ENCODE measurements at regions not wholly inside any gene's neighbourhood (a gene's known extent, or its start where the extent isn't known, plus 50 kb on each side); places are given as distances from the start of the nearest gene placed in this dataset.
"Not testable (repeated sequence)": the region's sequence is repeated elsewhere in the genome, so short reads cannot be mapped to it uniquely, and the experiment has no call there.

DNA sequence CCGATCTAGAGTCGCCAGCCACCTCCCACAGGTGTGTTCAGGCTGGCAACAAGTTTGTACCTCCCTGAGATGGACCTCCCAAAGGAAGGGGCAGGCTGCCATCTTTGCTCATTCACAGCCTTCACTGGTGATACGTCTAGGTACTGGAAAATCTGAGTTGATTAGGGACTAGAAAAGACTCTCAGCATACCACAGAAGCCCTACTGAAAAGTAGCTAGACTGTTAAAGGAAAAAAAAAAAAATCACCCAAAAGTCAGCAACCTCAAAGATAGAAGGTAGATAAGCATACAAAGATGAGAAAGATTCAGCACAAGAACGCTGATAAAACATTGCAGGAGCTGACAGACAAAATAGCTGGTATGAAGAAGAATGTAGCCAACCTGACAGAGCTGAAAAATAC lies 128.6 kb upstream of the WDR75 start:
- Mint-ChIP-seq H3K36me3 (ENCODE audit: low read depth) (no peaks in the 10 kb centered on the region), H3K4me1 (ENCODE audit: low read depth) (peaks cover 51% of the 10 kb centered on the region), H3K9me3 (peaks cover 10% of the 10 kb centered on the region), H3K27ac (peak overlapping the region; percentile 64), H3K4me3 (peak overlapping the region; percentile 22), H3K27me3 (no peaks in the 10 kb centered on the region)

DNA sequence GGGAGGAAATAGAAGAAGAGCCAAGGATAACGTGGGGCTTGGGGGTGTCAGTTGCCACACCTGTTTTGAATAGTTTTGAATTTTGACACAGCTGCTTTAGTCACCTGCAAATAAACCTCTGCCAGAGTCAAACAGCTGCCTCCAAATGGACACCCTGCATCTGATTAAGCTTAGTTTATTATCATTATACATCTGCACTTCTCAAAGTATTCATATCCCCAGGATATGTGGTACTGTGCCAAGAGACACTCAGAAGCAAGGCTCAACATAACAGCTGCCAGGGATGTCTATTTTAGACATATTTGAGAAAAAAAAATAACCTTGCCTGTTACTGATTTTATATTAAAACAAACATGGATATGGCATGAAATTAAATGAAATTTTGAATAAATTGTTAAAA lies 122.5 kb upstream of the WDR75 start:
- no peaks in the 10 kb centered on the region for H3K27me3 Mint-ChIP-seq
- H3K9me3 Mint-ChIP-seq: peaks cover 12% of the 10 kb centered on the region
- H3K4me1 Mint-ChIP-seq (ENCODE audit: low read depth): peaks cover 7% of the 10 kb centered on the region
- H3K36me3 Mint-ChIP-seq (ENCODE audit: low read depth): peaks cover 15% of the 10 kb centered on the region
- H3K27ac Mint-ChIP-seq: no peak overlapping the region
- no peak overlapping the region for H3K4me3 Mint-ChIP-seq

DNA sequence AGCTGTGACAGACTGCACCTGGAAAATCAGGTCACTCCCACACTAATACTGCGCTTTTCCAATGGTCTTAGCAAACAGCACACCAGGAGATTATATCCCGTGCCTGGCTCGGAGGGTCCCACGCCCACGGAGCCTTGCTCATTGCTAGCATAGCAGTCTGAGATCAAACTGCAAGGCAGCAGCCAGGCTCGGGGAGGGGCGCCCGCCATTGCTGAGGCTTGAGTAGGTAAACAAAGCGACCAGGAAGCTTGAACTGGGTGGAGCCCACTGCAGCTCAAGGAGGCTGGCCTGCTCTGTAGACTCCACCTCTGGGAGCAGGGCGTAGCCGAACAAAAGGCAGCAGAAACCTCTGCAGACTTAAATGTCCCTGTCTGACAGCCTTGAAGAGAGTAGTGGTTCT lies 121.8 kb upstream of the WDR75 start:
- H3K4me1 Mint-ChIP-seq (ENCODE audit: low read depth); H3K27ac Mint-ChIP-seq; H3K4me3 Mint-ChIP-seq; H3K27me3 Mint-ChIP-seq: not testable (repeated sequence)
- peaks cover 12% of the 10 kb centered on the region for H3K9me3 Mint-ChIP-seq
- peaks cover 15% of the 10 kb centered on the region for H3K36me3 Mint-ChIP-seq (ENCODE audit: low read depth)

DNA sequence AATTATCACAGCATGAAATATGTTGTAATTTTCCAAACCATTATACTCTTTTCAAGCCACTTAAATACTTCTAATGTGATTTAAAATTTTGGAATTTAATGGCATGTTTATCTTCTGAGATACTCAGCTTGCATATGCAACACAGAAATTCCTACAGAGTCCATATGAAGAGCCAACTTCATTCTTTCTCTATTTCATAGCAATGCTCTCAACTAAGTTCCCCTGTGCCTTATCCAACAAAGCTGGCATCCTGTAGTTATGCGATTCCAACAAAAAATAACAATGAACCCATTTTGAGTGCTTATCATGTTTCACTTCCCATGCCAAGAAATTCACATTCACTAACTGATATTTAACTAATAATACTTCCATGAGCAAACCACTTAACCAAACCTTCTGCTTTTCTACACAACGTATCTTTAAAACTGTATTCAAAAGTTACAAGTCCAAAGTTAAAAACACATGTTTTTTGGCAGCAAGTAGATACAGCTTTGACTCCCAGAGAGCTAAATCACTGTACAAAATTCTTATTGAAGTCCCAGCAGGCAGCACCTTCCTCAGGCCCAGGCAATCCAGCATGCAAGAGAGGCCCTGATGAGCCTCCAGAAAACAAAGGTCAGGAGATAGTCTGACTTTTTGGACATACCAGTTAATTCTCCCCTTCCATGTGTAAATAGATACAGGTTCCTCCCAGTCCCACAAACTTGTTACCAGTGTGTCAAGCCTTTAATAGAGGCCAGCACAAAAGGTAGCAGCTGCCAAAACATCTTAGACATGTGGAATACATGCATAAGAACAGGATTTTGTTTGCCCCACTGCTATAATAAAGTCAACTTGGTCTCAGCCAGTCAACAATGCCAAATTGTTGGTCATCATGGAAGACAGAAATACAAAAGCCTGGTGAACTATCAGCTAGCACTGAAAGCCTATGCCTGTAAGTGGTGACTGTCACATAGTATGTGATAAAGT lies 113.1 kb upstream of the WDR75 start:
- no peak overlapping the region for H3K27ac Mint-ChIP-seq
- no peak overlapping the region for H3K4me3 Mint-ChIP-seq
- no peaks in the 10 kb centered on the region for H3K36me3 Mint-ChIP-seq (ENCODE audit: low read depth)
- peaks cover 10% of the 10 kb centered on the region for H3K9me3 Mint-ChIP-seq
- no peaks in the 10 kb centered on the region for H3K27me3 Mint-ChIP-seq
- H3K4me1 Mint-ChIP-seq (ENCODE audit: low read depth): peaks cover 8% of the 10 kb centered on the region

DNA sequence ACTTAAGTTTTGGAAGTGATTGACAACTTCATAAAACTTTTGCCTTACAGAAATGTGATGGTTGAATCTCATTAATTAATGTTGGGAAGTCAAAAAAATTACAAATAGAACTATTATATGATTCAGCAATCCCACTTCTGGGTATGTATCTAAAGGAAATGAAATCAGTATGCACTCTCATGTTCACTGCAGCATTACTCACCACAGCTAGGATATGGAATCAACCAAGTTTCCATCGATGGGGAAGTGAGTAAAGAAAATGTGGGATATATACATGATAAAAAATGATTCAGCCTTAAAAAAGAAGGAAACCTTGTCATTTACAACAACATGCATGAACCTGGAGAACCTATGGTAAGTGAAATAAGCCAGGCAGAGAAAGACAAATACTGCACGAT lies 112.4 kb upstream of the WDR75 start:
- Mint-ChIP-seq H3K27me3 (no peaks in the 10 kb centered on the region), H3K4me1 (ENCODE audit: low read depth) (peaks cover 11% of the 10 kb centered on the region), H3K4me3 (no peak overlapping the region), H3K36me3 (ENCODE audit: low read depth) (no peaks in the 10 kb centered on the region), H3K9me3 (peaks cover 10% of the 10 kb centered on the region), H3K27ac (no peak overlapping the region)

DNA sequence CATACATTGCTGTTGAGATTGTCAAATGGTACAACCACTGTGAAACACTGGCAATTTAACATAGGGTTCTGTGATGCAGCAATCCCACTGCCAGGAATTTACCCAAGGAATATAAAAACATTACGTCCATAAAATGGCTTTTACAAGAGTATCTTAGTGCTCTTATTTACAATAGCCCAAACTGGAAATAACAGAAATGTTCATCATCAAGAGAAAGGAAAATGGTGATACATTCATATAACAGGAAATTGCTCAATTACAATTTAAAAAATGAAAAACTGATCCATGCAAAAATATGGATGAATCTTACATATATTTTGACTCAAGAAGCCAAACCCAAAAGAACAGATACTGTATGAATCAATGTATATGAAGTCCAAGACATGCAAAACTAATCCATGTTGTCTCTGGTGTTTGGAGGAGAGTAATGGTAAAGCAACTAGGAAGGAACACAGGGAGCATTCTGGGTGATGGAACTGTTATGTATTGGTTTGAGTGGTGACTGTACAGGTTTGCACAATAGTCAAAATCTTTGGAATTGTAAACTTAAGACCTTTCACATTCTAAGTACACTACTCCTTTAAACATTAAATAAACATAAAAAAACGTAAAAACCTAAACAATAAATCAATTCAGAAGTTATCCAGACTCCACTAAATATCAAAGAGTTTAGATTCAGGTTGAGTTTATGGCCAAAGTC lies 104.8 kb upstream of the WDR75 start:
- no peak overlapping the region for H3K4me3 Mint-ChIP-seq
- no peaks in the 10 kb centered on the region for H3K27me3 Mint-ChIP-seq
- peaks cover 3% of the 10 kb centered on the region for H3K4me1 Mint-ChIP-seq (ENCODE audit: low read depth)
- H3K9me3 Mint-ChIP-seq: peaks cover 21% of the 10 kb centered on the region
- H3K36me3 Mint-ChIP-seq (ENCODE audit: low read depth): peaks cover 9% of the 10 kb centered on the region
- H3K27ac Mint-ChIP-seq: no peak overlapping the region

DNA sequence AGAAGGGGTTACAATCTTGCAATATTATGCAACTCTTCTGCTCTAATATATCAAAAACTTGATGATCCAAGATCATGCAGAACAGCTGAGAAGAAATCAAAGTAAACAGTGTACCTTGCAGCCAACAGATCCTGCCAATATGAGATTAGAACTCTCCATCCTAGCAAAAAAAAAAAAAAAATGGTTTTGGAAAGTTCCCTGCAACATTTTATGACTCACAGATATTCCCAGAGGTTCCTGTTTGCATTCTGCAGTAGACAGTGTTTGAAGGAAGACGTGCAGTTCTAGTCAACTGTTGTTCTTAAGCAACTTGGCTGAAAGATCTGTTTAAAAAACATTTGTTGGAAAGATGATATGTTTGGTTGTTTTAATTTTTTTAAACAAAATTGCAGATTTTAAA lies 103.6 kb upstream of the WDR75 start:
- H3K27me3 Mint-ChIP-seq: no peaks in the 10 kb centered on the region
- H3K4me1 Mint-ChIP-seq (ENCODE audit: low read depth): peaks cover 3% of the 10 kb centered on the region
- H3K27ac Mint-ChIP-seq: no peak overlapping the region
- peaks cover 9% of the 10 kb centered on the region for H3K36me3 Mint-ChIP-seq (ENCODE audit: low read depth)
- no peak overlapping the region for H3K4me3 Mint-ChIP-seq
- H3K9me3 Mint-ChIP-seq: peaks cover 13% of the 10 kb centered on the region

DNA sequence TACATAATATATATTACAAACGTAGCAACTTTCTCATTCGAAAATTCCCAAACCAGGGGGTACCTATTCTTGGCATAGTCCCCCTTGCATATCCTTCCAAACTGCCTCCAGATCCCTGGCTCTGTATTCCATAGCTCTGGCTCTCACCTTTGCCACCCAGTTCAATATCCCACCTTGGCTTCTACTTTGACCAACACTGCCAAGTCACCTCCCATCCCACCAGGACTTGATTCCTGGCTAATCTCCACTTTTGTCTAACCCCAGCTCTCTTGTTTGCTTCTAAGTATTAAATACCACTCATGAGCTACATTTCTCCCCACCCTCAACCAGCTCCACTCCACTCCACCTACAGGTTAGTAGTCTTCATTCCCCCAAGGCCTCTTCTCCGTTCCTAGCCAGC lies 103.2 kb upstream of the WDR75 start:
- H3K27ac Mint-ChIP-seq: no peak overlapping the region
- peaks cover 3% of the 10 kb centered on the region for H3K4me1 Mint-ChIP-seq (ENCODE audit: low read depth)
- peaks cover 11% of the 10 kb centered on the region for H3K9me3 Mint-ChIP-seq
- H3K27me3 Mint-ChIP-seq: no peaks in the 10 kb centered on the region
- peaks cover 9% of the 10 kb centered on the region for H3K36me3 Mint-ChIP-seq (ENCODE audit: low read depth)
- no peak overlapping the region for H3K4me3 Mint-ChIP-seq

DNA sequence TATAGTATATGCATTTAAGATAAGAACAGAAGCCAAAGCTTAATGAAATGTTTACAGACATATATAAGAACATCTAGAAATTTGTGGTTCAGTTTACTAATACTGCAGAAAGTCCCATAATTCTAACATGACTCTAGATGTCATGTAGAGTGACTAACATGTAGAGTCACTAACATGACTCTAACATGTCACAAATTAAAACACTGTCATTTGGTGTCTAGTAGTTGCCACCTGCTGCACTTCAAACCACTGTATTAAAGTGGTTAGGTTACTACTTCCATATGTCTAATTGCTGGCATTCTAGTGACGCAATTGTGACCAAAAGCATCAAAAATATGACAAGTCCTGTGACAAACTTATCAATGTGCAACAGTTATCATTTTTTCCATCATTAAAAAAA lies 100.2 kb upstream of the WDR75 start:
- Mint-ChIP-seq H3K4me3 (no peak overlapping the region), H3K36me3 (ENCODE audit: low read depth) (peaks cover 13% of the 10 kb centered on the region), H3K27me3 (no peaks in the 10 kb centered on the region), H3K4me1 (ENCODE audit: low read depth) (no peaks in the 10 kb centered on the region), H3K9me3 (peaks cover 19% of the 10 kb centered on the region), H3K27ac (no peak overlapping the region)

DNA sequence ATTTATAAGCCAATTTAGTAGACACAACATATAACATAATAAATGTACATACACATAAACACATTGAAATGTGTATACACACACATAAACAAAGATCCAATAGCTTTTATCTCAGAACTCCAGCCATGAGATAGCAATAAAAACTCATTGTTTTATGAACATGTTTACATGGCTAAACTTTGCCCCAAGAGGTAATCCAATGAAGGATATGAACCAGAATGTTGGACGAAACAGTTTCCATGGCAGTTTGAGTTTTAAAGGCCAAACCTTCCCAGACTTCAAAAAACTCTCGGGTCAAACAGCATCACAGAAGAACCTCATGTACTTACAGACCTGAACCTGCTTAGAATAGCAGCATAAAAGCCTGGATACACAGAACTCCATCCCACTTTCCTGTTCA lies 97.2 kb upstream of the WDR75 start:
- H3K4me3 Mint-ChIP-seq: no peak overlapping the region
- H3K27me3 Mint-ChIP-seq: no peaks in the 10 kb centered on the region
- no peak overlapping the region for H3K27ac Mint-ChIP-seq
- peaks cover 11% of the 10 kb centered on the region for H3K9me3 Mint-ChIP-seq
- H3K36me3 Mint-ChIP-seq (ENCODE audit: low read depth): peaks cover 9% of the 10 kb centered on the region
- peaks cover 21% of the 10 kb centered on the region for H3K4me1 Mint-ChIP-seq (ENCODE audit: low read depth)

DNA sequence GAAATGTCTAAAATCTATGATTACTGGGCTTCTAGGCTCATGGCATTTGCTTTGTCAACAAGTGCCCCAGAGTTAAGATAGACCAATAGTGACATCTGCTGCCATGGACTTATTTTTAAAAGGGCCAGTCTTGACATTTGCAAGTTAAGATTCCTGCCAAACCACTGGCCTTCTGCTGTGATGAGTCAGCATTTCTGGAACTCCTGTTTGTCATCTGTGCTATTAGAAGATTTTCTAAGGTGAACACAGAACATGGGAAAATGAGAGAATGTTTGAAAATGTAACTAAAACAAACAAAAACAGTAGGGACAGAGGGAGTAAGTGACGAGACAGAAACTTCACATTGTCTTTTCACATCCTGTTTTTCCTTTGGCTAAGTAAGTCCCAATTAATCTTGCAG lies 93.7 kb upstream of the WDR75 start:
- Mint-ChIP-seq H3K4me1 (ENCODE audit: low read depth) (peaks cover 21% of the 10 kb centered on the region), H3K9me3 (peaks cover 7% of the 10 kb centered on the region), H3K36me3 (ENCODE audit: low read depth) (peaks cover 4% of the 10 kb centered on the region), H3K27ac (no peak overlapping the region), H3K4me3 (no peak overlapping the region), H3K27me3 (no peaks in the 10 kb centered on the region)

DNA sequence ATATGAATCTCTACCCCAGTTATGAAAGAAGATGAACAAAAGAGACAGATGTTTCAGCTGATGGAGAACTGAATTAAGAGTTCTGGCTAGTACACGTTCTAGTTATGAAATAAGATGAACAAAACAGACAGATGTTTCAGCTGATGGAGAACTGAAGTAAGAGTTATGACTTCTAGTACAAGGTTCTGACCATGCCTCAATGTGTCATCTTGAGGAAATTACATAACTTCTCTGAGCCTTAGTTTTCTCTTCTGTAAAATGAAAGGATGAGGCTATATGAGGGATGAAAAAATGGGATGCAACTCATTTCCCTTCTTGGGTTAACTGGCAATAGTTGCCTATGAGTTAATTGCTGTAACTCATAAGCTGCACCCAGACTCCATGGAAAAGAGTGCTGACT lies 92.9 kb upstream of the WDR75 start:
- Mint-ChIP-seq H3K36me3 (ENCODE audit: low read depth) (peaks cover 4% of the 10 kb centered on the region), H3K27ac (no peak overlapping the region), H3K4me1 (ENCODE audit: low read depth) (peaks cover 21% of the 10 kb centered on the region), H3K27me3 (no peaks in the 10 kb centered on the region), H3K9me3 (peaks cover 7% of the 10 kb centered on the region), H3K4me3 (no peak overlapping the region)

DNA sequence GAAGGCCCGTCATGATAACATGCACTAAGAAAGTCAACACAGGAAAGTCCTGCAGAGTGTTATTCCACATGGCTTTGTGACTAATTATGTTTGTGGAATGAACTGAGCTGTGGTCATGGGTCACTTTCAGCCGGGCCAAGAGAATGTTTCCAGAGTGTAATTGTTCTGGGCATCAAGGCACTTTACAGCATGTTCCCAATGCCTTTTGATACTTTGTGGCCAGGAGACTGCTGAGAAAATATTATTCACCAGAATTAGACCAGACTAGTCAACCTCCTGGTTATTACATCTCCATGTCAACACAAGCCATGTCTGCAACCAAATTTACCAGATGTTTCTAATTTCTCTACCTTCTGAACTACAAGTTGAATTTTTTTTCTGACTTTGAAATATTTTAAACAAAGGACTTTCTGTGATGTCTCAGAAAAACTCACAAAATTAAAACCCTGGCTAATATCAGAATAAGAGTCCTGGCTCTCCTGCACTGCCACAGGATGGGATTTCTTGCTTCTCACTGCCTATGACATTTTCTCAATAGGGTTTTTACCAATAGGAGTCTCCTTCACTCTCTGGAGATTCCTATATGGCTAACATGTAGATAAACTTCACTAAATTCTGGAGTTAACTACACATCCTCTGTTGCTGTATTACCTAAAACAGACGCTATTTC lies 90.6 kb upstream of the WDR75 start:
- Mint-ChIP-seq H3K36me3 (ENCODE audit: low read depth) (no peaks in the 10 kb centered on the region), H3K4me3 (no peak overlapping the region)

DNA sequence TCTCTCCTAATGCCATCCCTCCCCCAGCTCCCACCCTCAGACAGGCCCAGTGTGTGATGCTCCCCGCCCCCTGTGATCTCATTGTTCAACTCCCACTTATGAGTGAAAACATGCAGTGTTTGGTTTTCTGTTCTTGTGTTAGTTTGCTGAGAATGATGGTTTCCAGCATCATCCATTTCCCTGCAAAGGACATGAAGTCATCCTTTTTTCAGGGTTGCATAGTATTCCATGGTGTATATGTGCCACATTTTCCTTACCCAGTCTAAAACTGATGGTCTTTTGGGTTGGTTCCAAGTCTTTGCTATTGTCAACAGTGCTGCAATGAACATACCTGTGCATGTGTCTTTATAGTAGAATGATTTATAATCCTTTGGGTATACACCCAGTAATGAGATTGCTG lies 89.3 kb upstream of the WDR75 start:
- H3K4me1 Mint-ChIP-seq (ENCODE audit: low read depth): peaks cover 15% of the 10 kb centered on the region
- not testable (repeated sequence) for H3K4me3 Mint-ChIP-seq; H3K27ac Mint-ChIP-seq; H3K27me3 Mint-ChIP-seq; H3K9me3 Mint-ChIP-seq; H3K36me3 Mint-ChIP-seq (ENCODE audit: low read depth)

More for the DNA sequence above, 90.6 kb upstream of the WDR75 start:
- no peak overlapping the region for H3K27ac Mint-ChIP-seq
- peaks cover 21% of the 10 kb centered on the region for H3K4me1 Mint-ChIP-seq (ENCODE audit: low read depth)
- H3K9me3 Mint-ChIP-seq: no peaks in the 10 kb centered on the region
- no peaks in the 10 kb centered on the region for H3K27me3 Mint-ChIP-seq

DNA sequence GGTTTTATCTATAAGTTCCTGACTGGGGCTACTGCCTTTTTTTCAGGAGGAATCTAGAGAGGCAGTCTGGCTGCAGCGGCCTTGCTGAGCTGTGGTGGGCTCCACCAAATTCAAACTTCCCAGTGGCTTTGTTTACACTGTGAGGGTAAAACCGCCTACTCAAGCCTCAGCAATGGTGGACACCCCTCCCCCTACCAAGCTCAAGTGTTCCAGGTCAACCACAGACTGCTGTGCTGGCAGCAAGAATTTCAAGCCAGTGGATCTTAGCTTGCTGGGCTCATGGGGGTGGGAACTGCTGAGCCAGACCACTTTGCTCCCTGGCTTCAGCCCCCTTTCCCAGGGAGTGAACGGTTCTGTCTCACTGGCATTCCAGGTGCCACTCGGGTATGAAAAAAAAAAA lies 83.9 kb upstream of the WDR75 start:
- H3K4me3 Mint-ChIP-seq; H3K27me3 Mint-ChIP-seq; H3K9me3 Mint-ChIP-seq; H3K36me3 Mint-ChIP-seq (ENCODE audit: low read depth); H3K27ac Mint-ChIP-seq: not testable (repeated sequence)
- H3K4me1 Mint-ChIP-seq (ENCODE audit: low read depth): peaks cover 13% of the 10 kb centered on the region
